ENCODE measurements at regions not wholly inside any gene's neighbourhood (a gene's known extent, or its start where the extent isn't known, plus 50 kb on each side); places are given as distances from the start of the nearest gene placed in this dataset.
A peak's percentile ranks its signal among the peaks of the same experiment; 100 is the strongest.

DNA sequence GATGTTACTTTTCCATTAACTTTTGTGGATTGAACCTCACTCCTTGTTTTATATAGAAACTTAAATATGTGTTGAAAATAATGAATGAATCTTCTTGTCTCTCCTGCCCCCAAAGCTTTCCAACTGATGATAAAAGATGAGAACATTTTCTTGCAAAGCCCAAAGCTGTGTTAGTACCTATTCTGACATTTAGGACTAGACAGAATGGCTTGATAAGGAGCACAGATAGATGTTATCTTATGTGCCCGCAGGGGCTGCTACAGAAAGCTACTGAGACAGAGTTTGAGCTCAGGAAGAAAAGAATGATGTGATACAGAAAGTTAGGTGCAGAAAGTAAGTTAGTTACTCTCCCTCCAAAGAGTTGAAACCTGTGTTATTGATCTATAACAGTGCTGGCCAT, 109.4 kb upstream of the ATP11B start:
- no peak for DNase-seq (ENCODE audit: low spot score)

DNA sequence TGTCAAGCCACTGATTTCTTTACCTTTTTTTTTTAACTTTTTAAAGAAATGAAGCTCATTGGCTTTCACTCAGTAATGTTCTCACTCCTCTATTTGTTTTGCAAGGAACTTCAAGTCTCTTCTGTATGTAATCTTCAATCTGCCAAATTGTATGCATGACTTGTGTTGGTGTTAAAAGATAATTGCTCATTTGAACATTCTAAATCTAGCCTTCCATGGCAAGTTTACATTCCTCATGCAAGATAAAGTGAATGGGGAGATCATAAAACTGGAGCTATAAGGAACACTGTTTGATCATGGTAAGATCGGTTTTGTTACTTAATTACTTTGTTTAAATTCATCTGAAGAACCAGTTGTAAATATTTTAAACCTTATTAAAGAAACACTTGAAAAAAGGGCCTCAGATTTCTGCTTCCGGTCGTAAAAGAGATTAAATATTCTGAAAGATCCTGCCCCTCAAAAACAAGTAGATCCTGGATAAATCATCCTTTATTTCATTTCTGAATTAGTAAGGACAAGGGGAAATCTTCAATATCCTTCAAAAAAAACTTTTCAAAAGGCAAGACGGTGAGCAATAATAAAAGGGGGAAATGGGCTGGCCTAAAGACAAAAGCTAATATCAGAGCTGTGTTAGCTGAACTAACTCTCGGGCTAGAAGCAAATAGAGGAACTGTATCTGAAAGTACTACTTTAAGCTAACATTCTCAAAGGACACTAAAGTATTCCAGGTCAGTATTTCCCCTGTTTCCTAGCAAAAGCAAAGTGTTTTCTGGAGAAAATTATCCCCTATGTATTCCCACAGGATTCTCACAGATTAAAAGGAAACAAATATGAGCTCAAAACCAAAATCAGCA, 107.0 kb upstream of the ATP11B start:
- DNase-seq (ENCODE audit: low spot score): no peak

- DNase-seq (ENCODE audit: low spot score): no peak
Measured at GRCh38 chr3:182690172-182690571, 103.1 kb upstream of the ATP11B start.

- no peak for DNase-seq (ENCODE audit: low spot score)
Measured at GRCh38 chr3:182692021-182692420, 101.3 kb upstream of the ATP11B start.

GRCh38 chr3:182692695-182693094, 100.6 kb upstream of the ATP11B start:
- DNase-seq (ENCODE audit: low spot score): no peak

DNA sequence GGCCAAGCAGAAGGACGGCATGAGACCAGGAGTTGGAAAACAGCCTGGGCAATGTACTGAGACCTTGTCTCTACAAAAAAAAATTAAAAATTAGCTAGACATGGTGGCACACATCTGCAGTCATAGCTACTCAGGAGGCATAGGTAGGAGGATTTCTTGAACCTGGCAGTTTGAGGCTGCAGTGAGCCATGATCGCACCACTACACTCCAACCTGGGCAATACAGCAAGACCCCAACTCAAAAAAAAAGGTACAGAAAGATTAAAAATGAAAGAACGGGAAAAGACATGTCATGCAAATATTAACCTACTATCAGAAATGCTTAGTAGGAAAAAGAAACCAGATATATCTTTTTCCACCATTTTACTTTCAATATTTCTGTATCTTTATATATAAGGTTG, 99.6 kb upstream of the ATP11B start:
- no peak for DNase-seq (ENCODE audit: low spot score)

DNA sequence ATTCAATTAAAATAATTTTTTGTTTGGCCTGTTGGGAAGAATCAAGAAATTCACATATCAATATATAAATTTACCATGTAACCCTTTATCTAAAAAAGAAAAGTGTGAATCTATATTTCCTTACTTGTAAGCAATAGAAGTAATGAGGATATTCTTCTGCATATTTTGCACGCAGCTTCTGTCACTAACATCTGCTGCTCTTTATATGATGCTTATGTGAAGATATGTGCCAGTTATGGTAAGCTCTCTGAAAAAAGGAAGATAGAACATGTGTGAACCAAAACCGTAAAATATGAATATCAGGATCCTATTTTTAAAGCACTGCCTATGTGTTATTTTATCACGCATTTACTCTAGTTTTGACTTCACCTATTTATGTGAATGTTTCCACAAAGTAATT, 96.4 kb upstream of the ATP11B start:
- no peak for DNase-seq (ENCODE audit: low spot score)

- no peak for DNase-seq (ENCODE audit: low spot score)
Measured at GRCh38 chr3:182697345-182697919, 95.9 kb upstream of the ATP11B start.

DNA sequence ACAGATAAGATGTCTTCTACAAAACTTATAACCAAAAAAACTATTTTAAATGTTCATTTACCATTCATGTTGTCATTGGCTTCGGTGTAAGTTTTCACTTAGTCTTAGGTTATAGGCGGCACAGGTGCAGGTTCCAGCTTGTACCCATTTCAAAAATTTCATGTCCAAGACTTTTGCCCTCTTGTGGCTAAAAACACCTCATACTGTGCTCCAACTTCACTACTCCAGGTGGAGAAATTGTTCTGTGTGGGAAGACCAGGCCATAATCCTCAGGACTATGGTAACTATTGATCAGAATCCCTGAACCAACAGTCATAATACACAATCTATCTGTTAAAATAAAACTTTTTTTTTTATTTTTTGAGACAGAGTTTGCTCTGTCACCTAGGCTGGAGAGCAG, 95.2 kb upstream of the ATP11B start:
- DNase-seq (ENCODE audit: low spot score): no peak

GRCh38 chr3:182699550-182700170, 93.6 kb upstream of the ATP11B start:
- no peak for DNase-seq (ENCODE audit: low spot score)

DNA sequence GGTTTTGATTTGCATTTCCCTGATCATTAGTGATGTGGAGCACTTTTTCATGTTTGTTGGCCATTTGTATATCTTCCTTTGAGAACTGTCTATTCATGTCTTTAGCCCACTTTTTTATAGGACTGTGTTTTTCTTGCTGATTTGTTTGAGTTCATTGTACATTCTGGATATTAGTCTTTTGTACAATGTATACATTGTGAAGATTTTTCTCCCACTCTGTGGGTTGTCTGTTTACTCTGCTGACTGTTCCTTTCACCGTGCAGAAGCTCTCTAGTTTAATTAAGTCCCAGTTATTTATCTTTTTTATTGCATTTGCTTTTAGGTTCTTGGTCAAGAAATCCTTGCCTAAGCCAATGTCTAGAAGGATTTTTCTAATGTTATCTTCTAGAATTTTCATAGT, 91.1 kb upstream of the ATP11B start:
- no peak for DNase-seq (ENCODE audit: low spot score)

- no peak for DNase-seq (ENCODE audit: low spot score)
Measured at GRCh38 chr3:182703233-182703632, 90.1 kb upstream of the ATP11B start.

DNA sequence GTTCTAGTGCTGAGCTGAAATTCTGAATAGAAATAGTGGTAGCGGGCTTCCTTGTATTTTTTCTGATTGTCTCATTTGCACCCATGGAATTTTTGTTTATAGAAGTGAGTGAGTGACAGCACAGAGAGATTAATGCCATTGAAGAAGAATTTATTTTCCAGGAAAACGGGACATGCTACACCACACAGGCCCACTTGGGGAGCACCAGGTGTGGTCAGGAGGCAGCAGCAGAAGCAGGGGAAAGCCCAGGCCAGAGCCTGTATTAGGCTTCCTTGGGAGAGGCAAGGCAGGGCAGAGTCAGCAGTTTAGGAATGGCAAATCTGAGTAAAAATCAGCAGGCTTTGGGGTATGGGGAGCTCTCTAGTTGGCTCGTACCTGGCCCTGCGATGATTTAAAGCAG, 88.4 kb upstream of the ATP11B start:
- DNase-seq (ENCODE audit: low spot score): no peak

GRCh38 chr3:182708810-182709209, 84.5 kb upstream of the ATP11B start:
- DNase-seq (ENCODE audit: low spot score): no peak

- DNase-seq (ENCODE audit: low spot score): no peak
Measured at GRCh38 chr3:182709306-182709705, 84.0 kb upstream of the ATP11B start.

DNA sequence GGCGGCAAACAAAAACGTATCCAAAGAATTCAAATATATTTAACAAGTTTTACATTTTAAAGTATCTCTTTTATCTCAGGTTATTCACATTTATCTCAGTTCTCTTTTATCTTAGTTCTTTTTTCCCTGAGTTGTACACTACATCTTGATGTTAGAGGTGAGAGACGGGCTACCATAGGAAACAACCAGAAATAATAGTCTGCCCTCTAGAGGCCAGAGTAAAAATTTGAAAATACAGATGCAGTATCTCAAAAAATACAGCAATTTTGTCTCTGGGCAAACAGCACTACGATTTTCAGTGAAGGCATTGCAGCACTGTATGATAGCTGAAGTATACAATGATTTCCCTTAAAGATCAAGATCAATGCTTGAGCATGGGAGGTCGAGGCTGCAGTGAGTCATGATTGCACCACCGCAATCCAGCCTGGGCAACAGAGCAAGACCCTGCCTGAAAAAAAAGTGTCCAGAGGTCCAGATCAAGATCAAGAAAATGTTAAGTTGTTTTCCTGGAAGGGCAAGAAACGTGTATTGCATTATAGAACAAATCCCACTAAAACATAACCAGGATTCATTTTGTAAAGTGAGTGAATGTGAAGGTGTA, 82.6 kb upstream of the ATP11B start:
- peak; percentile 24 for DNase-seq (ENCODE audit: low spot score)

DNA sequence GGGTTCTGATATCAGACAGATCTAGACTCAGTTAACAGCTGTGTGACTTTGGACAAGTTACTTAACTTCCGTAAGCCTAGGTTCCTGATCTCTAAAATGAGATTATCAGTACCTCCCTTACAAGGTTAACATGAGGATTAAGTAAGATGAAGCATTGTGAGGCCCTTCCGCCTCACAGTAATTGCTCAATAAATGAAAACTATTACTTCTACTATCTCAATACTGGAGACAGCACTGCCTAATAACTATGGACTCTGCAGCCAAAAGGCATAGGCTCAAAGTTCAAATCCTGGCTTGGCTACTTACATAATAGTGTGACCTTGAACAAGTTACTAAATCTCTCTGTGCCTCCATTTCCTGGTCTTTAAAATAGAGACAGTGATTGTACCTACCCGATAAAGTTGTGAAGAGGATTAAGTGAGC, 82.0 kb upstream of the ATP11B start:
- DNase-seq (ENCODE audit: low spot score): no peak

GRCh38 chr3:182711853-182712252, 81.5 kb upstream of the ATP11B start:
- no peak for DNase-seq (ENCODE audit: low spot score)

DNA sequence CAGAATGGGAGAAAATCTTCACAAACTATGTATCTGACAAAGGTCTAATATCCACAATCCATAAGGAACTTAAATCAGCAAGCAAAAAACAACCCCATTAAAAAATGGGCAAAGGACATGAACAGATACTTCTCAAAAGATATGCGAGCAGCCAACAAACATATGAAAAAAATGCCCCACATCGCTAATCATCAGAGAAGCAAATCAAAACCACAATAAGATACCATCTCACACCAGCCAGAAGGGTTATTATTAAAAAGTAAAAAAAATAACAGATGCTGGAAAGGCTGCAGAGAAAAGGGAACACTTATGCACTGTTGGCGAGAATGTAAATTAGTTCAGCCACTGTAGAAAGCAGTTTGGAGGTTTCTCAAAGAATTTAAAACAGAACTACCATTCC, 80.2 kb upstream of the ATP11B start:
- DNase-seq (ENCODE audit: low spot score): no peak

- peak; percentile 80 for DNase-seq (ENCODE audit: low spot score)
Measured at GRCh38 chr3:182713743-182714517, 79.4 kb upstream of the ATP11B start.

- DNase-seq (ENCODE audit: low spot score): no peak
Measured at GRCh38 chr3:182715006-182715405, 78.3 kb upstream of the ATP11B start.

- DNase-seq (ENCODE audit: low spot score): no peak
Measured at GRCh38 chr3:182716114-182716688, 77.1 kb upstream of the ATP11B start.

Data from Ammon's horn (tissue), 1 donor.